Keratinocyte (primary cell): ENCODE measurements at regions not wholly inside any gene's neighbourhood (a gene's known extent, or its start where the extent isn't known, plus 50 kb on each side); places are given as distances from the start of the nearest gene placed in this dataset.
"Not testable (repeated sequence)": the region's sequence is repeated elsewhere in the genome, so short reads cannot be mapped to it uniquely, and the experiment has no call there.

Experiments used
- DNase-seq: peaks from one replicate; pipeline ENCODE4 v3.0.0-alpha.2; 2011; ENCODE audit warnings: low read depth, missing footprints, low spot score
- FAIRE-seq: peaks from 2 replicates; lab custom pipeline; 2011; peaks lifted over from hg19 to GRCh38; lab: Jason Lieb, UNC
- H2AFZ ChIP-seq: 2 replicates; pipeline ENCODE4 v1.6.0; 2012; ENCODE audit warnings: low read length, control low read depth, inconsistent platforms; ENCODE audit not compliant: control insufficient read depth
- H3K27ac ChIP-seq: 2 replicates; pipeline ENCODE4 v1.5.1; 2011; ENCODE audit warnings: low read length; ENCODE audit not compliant: control insufficient read depth, insufficient read depth
- H3K27me3 ChIP-seq: 3 replicates; pipeline ENCODE4 v1.6.0; 2011; ENCODE audit warnings: low read length; ENCODE audit not compliant: control insufficient read depth, insufficient read depth; ENCODE audit errors: extremely low read depth
- H3K36me3 ChIP-seq, 2 experiments: 2 replicates in 1 of 2; 3 replicates in 1 of 2; pipeline ENCODE4 v1.5.1; 2011; ENCODE audit warnings: low read length in 2 of 2, mild to moderate bottlenecking in 1 of 2; ENCODE audit not compliant: control insufficient read depth in 2 of 2, insufficient read depth in 2 of 2; ENCODE audit errors: extremely low read depth in 1 of 2
- H3K4me1 ChIP-seq: 3 replicates; pipeline ENCODE4 v1.5.1; 2011; ENCODE audit warnings: low read length; ENCODE audit not compliant: control insufficient read depth, insufficient read depth; ENCODE audit errors: extremely low read depth
- H3K4me2 ChIP-seq: 3 replicates; pipeline ENCODE4 v1.6.0; 2011; ENCODE audit warnings: low read depth, low read length; ENCODE audit not compliant: control insufficient read depth, insufficient read depth; ENCODE audit errors: extremely low read depth
- H3K4me3 ChIP-seq, 3 experiments: fragments of 200-600 bp in 1 of 3; sonication (generic) in 1 of 3; 2 replicates in 2 of 3; 3 replicates in 1 of 3; pipeline ENCODE4 v1.5.1; 2011 to 2016; ENCODE audit warnings: low read length in 3 of 3, mild to moderate bottlenecking in 3 of 3, control low read depth in 2 of 3, inconsistent platforms in 1 of 3, low read depth in 1 of 3, mixed read lengths in 1 of 3, mixed run types in 1 of 3, moderate library complexity in 1 of 3; ENCODE audit not compliant: control insufficient read depth in 2 of 3, insufficient read depth in 2 of 3; ENCODE audit errors: extremely low read depth in 1 of 3
- H3K79me2 ChIP-seq: 2 replicates; pipeline ENCODE4 v1.6.0; 2012; ENCODE audit warnings: low read length; ENCODE audit not compliant: control insufficient read depth, insufficient read depth
- H3K9ac ChIP-seq: 3 replicates; pipeline ENCODE4 v1.6.0; 2011; ENCODE audit warnings: low read length; ENCODE audit not compliant: control insufficient read depth, insufficient read depth; ENCODE audit errors: extremely low read depth
- H3K9me1 ChIP-seq: 3 replicates; pipeline ENCODE4 v1.6.0; 2011; ENCODE audit warnings: low read length; ENCODE audit not compliant: control insufficient read depth, insufficient read depth; ENCODE audit errors: extremely low read depth
- H3K9me3 ChIP-seq: 2 replicates; pipeline ENCODE4 v1.5.1; 2012; ENCODE audit warnings: low read depth, low read length; ENCODE audit not compliant: control insufficient read depth
- H4K20me1 ChIP-seq: 3 replicates; pipeline ENCODE4 v1.6.0; 2011; ENCODE audit warnings: low read length; ENCODE audit not compliant: control insufficient read depth, insufficient read depth; ENCODE audit errors: extremely low read depth
- EZH2 ChIP-seq: IDR thresholded peaks from one replicate; pipeline ENCODE4 v1.6.1; 2012; ENCODE audit warnings: inconsistent platforms, mild to moderate bottlenecking, low read length, moderate library complexity
- dilution Hi-C: fragments of 300-500 bp; cut with MboI; formaldehyde crosslinking; loops from one replicate; pipeline ENCODE4 v1.7.0; 2020; ENCODE audit warnings: low sequenced_read_pairs; ENCODE audit not compliant: extremely low pct_ligation_motif_present
- TF ChIP-seq, protein P1 (sequence below), 3 experiments: IDR thresholded peaks in 1 of 3; conservative IDR thresholded peaks in 1 of 3; optimal IDR thresholded peaks in 1 of 3; 2 replicates in 2 of 3; 3 replicates in 1 of 3; pipeline versions ENCODE3 to v1.5.1; 2011; ENCODE audit warnings: low read length in 3 of 3, mild to moderate bottlenecking in 3 of 3, moderate library complexity in 2 of 3, control low read depth in 1 of 3, inconsistent platforms in 1 of 3; ENCODE audit not compliant: insufficient read depth in 2 of 3; ENCODE audit errors: extremely low read depth in 1 of 3

GRCh38 chr7:25050223-25050622 lies 70.2 kb upstream of the OSBPL3 start:
- no peak overlapping the region for H3K4me2 ChIP-seq
- no peaks in the 10 kb centered on the region for H3K9me3 ChIP-seq
- no peak overlapping the region for H2AFZ ChIP-seq
- TF ChIP-seq, protein P1, sequence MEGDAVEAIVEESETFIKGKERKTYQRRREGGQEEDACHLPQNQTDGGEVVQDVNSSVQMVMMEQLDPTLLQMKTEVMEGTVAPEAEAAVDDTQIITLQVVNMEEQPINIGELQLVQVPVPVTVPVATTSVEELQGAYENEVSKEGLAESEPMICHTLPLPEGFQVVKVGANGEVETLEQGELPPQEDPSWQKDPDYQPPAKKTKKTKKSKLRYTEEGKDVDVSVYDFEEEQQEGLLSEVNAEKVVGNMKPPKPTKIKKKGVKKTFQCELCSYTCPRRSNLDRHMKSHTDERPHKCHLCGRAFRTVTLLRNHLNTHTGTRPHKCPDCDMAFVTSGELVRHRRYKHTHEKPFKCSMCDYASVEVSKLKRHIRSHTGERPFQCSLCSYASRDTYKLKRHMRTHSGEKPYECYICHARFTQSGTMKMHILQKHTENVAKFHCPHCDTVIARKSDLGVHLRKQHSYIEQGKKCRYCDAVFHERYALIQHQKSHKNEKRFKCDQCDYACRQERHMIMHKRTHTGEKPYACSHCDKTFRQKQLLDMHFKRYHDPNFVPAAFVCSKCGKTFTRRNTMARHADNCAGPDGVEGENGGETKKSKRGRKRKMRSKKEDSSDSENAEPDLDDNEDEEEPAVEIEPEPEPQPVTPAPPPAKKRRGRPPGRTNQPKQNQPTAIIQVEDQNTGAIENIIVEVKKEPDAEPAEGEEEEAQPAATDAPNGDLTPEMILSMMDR (optimal IDR thresholded peaks at IDR 0.05 in 1 of 3, IDR thresholded peaks at IDR 0.05 in 1 of 3, conservative IDR thresholded peaks at IDR 0.05 in 1 of 3; ENCODE audit: extremely low read depth in 1 of 3, insufficient read depth in 2 of 3, low read length in 3 of 3) = no peak
- TF ChIP-seq EZH2 = no peak
- H3K9me1 ChIP-seq = no peaks in the 10 kb centered on the region
- no peak overlapping the region for H3K9ac ChIP-seq
- H3K79me2 ChIP-seq = no peaks in the 10 kb centered on the region
- H3K36me3 ChIP-seq = no peaks in the 10 kb centered on the region
- dilution Hi-C loops = no loop called here
- DNase-seq = no peak
- no peak overlapping the region for H3K27ac ChIP-seq
- H3K4me1 ChIP-seq = peaks cover 8% of the 10 kb centered on the region
- no peak for FAIRE-seq
- H3K4me3 ChIP-seq = no peak overlapping the region
- H4K20me1 ChIP-seq = no peaks in the 10 kb centered on the region
- no peaks in the 10 kb centered on the region for H3K27me3 ChIP-seq

- FAIRE-seq = no peak
- H4K20me1 ChIP-seq = no peaks in the 10 kb centered on the region
- dilution Hi-C loops = no loop called here
- no peaks in the 10 kb centered on the region for H3K79me2 ChIP-seq
- peak overlapping the region; percentile 51 for H2AFZ ChIP-seq
- no peaks in the 10 kb centered on the region for H3K36me3 ChIP-seq
- peaks cover 8% of the 10 kb centered on the region for H3K4me1 ChIP-seq
- TF ChIP-seq, protein P1 (optimal IDR thresholded peaks at IDR 0.05 in 1 of 3, IDR thresholded peaks at IDR 0.05 in 1 of 3, conservative IDR thresholded peaks at IDR 0.05 in 1 of 3; ENCODE audit: extremely low read depth in 1 of 3, insufficient read depth in 2 of 3, low read length in 3 of 3) = no peak
- TF ChIP-seq EZH2 = no peak
- no peak for DNase-seq
- no peaks in the 10 kb centered on the region for H3K9me1 ChIP-seq
- no peaks in the 10 kb centered on the region for H3K27me3 ChIP-seq
- no peak overlapping the region for H3K4me3 ChIP-seq
- H3K27ac ChIP-seq = no peak overlapping the region
- no peak overlapping the region for H3K9ac ChIP-seq
- H3K9me3 ChIP-seq = no peaks in the 10 kb centered on the region
- H3K4me2 ChIP-seq = peak overlapping the region; percentile 41
Observed at GRCh38 chr7:25048444-25048834, 68.5 kb upstream of the OSBPL3 start.

DNA sequence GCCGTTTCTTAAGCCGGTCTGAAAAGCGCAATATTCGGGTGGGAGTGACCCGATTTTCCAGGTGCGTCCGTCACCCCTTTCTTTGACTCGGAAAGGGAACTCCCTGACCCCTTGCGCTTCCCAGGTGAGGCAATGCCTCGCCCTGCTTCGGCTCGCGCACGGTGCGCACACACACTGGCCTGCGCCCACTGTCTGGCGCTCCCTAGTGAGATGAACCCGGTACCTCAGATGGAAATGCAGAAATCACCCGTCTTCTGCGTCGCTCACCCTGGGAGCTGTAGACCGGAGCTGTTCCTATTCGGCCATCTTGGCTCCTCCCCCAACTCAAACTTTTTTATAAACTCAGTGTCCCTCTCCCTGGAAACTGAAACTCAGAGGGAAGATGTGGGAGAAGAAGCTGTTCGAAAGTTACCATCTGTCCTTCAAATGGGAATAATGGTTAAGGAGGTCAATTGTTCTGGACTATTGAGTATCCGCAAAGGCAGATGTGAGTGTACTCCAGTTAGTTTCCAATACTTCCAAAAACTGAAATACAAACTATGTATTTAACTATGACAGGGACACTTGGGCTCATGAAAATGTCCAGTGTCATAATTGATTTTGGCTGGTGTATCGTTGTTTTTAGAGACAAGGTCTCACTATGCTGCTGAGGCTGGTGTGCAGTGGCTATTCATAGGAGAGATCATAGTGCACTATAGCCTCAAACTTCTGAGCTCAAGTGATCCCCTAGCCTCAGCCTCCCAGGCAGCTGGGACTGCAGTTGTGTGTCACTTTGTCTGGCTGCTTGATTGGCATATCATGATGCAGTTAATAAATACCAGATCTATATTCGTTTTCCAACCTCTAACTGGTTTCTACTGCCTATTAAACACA lies 67.8 kb upstream of the OSBPL3 start:
- dilution Hi-C loops, H3K36me3 ChIP-seq, H3K9me3 ChIP-seq, H3K27me3 ChIP-seq, H3K79me2 ChIP-seq, H3K9me1 ChIP-seq, H4K20me1 ChIP-seq, FAIRE-seq, H3K4me1 ChIP-seq, DNase-seq: not testable (repeated sequence)
- peak overlapping the region; percentile 35 for H3K9ac ChIP-seq
- H3K4me2 ChIP-seq = peak overlapping the region; percentile 41
- H3K27ac ChIP-seq = peak overlapping the region; percentile 51
- peak overlapping the region in 1 of 3 experiments; percentile 47 for H3K4me3 ChIP-seq
- peak overlapping the region; percentile 51 for H2AFZ ChIP-seq
